ENCODE measurements at regions not wholly inside any gene's neighbourhood (a gene's known extent, or its start where the extent isn't known, plus 50 kb on each side); places are given as distances from the start of the nearest gene placed in this dataset.
"Not testable (repeated sequence)": the region's sequence is repeated elsewhere in the genome, so short reads cannot be mapped to it uniquely, and the experiment has no call there.

DNA sequence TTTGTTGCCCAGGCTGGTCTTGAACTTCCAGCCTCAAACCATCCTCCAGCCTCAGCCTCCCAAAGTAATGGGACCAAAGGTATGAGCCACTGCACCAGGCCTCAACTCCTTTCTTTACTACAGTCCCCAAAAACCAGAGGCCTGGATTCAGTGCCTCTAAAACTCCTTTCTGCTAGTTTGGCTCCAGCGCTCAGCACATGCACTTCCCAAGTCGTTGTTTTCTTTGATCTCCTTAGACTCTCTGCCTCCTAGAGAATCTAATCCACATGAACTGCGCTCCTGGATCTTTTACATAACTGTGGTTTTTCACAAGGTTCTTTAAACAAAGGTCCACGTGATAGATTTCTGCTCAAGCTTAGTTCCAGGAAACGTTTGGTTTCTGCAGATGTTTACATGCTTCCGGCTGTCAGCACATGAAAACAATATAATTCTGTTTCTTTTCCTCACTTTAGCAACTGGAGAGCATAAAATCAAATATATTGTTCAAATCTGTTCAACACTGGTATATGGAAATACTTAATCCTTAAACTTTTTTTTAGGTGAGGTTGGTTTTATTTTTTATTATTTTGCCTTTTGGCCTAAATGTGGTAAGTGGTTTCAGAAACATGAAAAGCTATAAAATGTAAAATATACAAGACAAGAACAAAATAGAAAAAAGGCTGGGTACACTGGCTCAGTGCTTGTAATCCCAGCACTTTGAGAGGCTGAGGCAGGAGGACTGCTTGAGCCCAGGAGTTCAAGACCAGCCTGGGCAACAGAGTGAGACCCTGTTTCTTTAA is 270.5 kb upstream of the MKLN1 start:
- no peak for DNase-seq

GRCh38 chr7:131057794-131058070 is 269.9 kb upstream of the MKLN1 start:
- DNase-seq = no peak

GRCh38 chr7:131058561-131059288 is 269.0 kb upstream of the MKLN1 start:
- not testable (repeated sequence) for DNase-seq

DNA sequence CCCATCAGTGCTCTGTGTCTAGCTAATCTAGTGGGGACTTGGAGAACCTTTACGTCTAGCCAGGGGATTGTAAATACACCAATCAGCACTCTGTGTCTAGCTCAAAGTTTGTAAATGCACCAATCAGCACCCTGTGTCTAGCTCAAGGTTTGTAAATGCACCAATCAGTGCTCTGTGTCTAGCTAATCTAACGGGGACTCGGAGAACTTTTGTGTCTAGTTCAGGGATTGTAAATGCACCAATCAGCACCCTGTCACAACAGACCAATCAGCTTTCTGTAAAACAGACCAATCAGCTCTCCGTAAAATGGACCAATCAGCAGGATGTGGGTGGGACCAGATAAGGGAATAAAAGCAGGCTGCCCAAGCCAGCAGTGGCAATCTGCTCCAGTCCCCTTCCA is 268.3 kb upstream of the MKLN1 start:
- not testable (repeated sequence) for DNase-seq

GRCh38 chr7:131061158-131061557 is 266.5 kb upstream of the MKLN1 start:
- DNase-seq = no peak

GRCh38 chr7:131061818-131062217 is 265.9 kb upstream of the MKLN1 start:
- DNase-seq = no peak

- DNase-seq = no peak
These were observed 261.0 kb upstream of the MKLN1 start for GRCh38 chr7:131066635-131067034.

DNA sequence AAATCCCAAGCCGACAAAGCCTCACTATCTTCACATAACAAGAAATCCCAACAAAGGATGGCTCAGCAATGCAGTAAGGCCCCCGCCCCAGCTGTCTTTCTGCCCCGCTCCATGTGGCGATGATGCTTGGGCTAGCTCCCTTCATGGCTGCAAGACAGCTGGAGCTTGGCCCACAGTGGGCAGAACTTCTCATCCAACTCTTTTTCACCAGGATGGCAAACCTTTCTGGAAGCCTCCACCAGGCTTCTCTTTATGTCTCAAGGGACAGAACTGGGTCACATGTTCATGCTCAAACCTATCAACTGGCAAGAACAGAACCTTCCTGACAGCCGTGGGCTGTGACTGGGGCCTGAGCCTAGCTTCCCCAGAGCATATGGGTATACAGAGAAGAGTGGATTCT is 260.5 kb upstream of the MKLN1 start:
- DNase-seq = no peak

- no peak for DNase-seq
These were observed 259.1 kb upstream of the MKLN1 start for GRCh38 chr7:131068604-131069021.

- DNase-seq = no peak
These were observed 255.7 kb upstream of the MKLN1 start for GRCh38 chr7:131071786-131072504.

DNA sequence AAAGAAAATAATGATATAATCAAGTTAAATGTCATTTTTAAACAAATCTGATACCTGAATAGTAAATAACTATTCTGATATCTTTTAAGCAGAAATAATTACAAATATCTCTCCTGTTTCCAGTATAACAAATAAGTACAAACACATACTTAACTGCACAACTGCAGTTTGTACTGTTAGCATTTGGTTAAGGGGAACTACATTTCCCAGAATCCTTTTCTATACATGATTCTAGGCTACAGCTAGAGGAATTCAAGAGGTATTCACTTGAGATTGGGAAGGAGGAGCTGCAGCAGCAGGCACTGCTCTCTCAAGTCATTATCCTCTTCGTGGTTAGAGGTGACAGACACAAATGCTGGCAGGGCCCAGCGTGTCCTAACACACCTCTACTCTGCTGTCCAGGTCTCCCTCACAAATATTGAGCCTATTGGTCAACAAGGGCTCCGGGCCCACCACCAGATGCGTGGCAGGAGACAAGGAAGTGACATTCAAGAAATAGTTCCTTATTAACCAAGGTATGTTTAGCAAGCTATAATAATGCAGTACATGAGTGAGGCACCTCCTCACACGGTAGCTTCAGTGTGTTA is 255.1 kb upstream of the MKLN1 start:
- no peak for DNase-seq

- no peak for DNase-seq
These were observed 253.6 kb upstream of the MKLN1 start for GRCh38 chr7:131074043-131074442.

DNA sequence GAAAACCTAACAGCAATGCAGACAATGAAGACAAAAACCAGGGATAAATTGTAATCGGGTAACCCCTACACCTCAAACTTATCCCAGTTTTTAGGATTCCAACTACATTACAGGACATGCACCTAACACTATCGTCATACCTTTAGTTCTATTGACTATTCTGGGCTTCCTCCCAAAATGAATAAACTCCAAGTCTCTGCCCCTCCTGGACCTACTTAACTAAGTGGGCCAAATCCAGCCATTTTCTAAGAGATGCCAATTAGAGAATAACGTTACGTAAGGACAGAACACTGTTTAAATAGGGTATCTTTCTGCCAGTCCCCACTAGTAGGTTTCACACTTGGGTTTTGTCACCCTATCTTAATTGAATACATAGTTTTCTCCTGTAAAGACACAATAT is 253.1 kb upstream of the MKLN1 start:
- no peak for DNase-seq

- no peak for DNase-seq
These were observed 252.3 kb upstream of the MKLN1 start for GRCh38 chr7:131075406-131075805.

DNA sequence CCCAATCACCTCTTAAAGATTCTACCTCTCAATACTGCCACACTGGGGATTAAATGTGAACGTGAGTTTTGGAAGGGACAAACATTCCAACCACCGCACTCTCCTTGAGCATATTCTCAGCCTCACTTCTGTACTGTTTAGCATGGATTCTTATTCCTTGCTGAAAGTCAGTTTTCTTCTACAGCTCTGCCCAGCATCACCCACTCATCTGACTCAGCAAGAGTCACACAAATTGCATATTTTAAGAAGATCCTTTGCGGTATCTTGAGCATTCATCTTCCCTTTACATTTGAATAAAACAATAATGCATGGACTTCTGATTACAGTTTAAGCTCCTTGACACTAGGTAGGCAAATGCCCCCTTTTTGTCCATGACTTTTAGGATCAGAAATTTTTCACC is 251.6 kb upstream of the MKLN1 start:
- no peak for DNase-seq

- no peak for DNase-seq
These were observed 250.9 kb upstream of the MKLN1 start for GRCh38 chr7:131076711-131077181.

DNA sequence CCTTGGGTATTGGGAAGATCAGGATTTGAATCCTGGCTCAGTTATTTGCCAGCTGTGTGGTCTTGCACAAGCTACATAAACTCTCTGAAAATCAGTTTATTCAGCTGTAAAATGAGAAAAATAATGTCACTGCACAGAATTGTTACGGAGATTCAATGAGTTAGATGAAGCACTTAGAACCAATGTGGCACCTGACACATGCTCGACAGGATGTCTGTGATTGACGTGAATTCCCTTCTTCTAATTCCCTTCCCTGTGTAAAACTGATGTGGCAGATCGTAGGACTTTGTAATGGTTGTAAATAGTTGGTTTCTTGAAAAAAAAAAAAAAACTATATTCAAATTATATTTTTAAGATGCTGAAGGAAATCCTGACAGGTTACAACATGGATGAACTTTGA is 249.9 kb upstream of the MKLN1 start:
- no peak for DNase-seq

DNA sequence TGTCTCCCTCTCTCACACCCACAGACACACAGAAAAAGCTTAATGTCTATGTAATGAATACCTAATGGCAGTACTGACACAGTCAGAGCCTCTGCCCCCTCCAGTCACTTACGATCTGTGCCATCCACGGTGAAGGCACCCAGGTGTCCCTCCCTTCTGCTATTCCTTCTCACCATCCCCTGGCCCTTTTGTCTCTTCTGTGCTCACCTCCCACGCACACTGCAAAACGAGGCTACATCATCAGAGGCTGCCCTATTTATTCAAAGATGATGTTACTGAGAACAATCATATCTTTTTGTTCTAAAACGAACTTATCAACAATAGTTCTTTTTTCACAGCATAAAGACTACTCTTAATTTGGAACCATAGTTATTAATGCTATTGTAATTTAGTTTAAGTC is 246.9 kb upstream of the MKLN1 start:
- no peak for DNase-seq

DNA sequence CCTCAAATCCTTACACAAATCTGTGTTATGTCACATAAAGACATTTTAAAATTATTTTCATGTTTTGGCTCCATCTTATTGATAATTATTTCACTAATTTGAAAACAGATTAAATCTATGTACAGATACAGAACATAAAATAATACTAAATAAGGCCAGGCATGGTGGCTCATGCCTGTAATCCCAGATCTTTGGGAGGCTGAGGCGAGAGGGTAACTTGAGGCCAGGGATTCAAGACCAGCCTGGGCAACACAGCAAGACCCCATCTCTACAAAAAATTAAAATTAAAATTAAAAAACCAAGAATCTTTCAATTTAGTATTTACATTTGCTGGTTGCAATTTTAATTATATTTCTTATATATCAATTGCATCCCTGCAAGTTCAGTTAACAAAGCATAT is 246.4 kb upstream of the MKLN1 start:
- no peak for DNase-seq

DNA sequence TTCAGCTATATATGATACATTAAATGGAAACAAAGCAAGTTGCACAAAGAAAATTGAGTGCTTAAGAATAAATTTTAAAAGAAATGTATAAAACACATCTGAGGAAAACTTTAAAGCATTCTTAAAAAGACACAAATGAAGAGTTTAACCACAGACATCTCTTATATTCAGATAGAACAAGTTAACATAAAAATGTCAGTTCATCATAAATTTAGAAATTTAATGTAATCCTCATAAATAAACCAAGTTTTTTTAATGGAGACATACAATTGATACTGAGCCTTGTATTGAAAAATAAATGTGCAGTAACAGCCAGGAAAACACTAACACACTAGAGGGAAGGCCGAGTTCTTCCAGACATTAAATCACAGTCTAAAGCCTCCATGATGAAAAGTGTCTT is 243.9 kb upstream of the MKLN1 start:
- no peak for DNase-seq

DNA sequence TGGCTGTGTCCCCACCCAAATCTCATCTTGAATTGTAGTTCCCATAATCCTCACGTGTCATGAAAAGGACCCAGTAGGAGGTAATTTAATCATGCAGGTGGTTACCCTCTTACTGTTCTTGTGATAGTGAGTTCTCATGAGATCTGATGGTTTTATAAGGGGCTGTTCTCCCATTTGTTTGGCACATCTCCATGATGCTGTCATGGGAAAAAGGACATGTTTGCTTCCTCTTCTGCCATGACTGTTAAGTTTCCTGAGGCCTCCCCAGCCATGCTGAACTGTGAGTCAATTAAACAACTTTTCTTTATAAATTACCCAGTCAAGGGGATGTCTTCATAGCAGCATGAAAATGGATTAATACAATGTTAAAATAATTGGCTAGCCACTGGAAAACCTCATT is 243.3 kb upstream of the MKLN1 start:
- not testable (repeated sequence) for DNase-seq

DNA sequence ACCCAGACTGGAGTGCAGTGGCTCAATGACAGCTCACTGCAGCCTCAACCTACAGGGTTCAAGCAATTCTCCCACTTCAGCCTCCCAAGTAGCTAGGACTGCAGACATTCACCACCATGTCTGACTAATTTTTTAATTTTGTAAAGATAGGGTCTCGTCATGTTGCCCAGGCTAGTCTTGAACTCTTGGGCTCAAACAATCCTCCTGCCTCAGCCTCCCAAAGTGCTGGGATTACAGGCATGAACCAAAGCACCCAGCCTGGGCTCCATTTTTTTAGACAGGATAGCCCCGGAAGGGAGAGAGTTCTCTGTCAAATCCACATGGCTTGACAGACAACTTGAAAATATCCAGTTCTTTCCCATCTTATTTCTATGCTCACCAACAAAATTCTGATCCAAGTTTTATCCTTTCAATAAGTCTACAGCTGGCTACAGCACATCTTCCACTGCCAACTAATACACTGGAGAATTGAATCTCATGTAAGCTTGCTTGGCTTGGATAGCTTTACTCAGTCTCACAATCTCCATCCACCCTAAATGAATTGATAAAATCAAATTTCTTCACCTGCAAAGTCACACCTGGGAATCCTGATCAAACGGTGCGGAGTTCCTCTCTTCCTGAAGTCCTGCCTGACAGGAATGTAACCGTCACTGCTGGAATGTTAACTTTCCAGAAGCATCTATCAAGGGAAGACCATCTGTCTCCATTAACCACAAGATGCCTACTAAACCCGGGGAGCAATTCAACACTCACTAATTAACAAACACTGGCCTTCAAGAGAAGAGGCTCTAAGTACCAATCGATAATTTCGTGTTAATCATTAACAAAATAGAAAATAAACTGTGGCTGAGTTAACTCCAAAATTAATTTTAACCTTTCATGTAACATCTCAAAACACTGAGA is 239.7 kb upstream of the MKLN1 start:
- no peak for DNase-seq

DNA sequence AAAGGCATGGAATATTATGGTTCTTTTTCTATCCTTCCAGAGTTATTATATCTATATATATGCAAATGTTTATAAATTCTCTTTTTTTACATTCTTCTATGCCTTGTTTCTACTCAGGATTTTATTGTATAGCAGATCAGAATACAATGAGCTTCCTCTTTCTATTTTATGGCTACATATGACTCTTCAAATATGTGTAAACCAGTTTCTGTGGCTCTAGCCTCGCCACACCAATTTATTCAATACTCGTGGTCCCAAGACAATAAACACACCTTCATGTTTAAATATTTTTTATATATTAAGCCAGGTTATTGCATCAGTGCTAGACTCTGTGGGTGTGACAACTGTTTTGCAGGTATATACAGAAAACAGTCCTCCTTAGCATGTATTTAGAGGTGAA is 237.5 kb upstream of the MKLN1 start:
- DNase-seq = no peak
